Right lobe of liver (tissue), 6 donors: ENCODE measurements at regions not wholly inside any gene's neighbourhood (a gene's known extent, or its start where the extent isn't known, plus 50 kb on each side); places are given as distances from the start of the nearest gene placed in this dataset.

Experiments
- ATAC-seq, 4 donors: fragments of 200-7000 bp; cut with Tn5 transposase; one replicate each; pipeline ENCODE4 v1.9.1; 2020; ENCODE audit warnings: mild to moderate bottlenecking in 4 of 4, moderate library complexity in 4 of 4
- DNase-seq, 3 donors: peaks; one replicate each; pipeline ENCODE4 v3.0.0-alpha.2; 2020
- H3K27ac ChIP-seq, 3 donors: fragments of 200-600 bp; one replicate each; pipeline ENCODE4 v1.8.0; 2022
- H3K27me3 ChIP-seq, 2 donors: fragments of 200-600 bp; one replicate each; pipeline ENCODE4 v1.8.0; 2022
- H3K36me3 ChIP-seq, 4 donors: fragments of 200-600 bp; sonication (generic) in 1 of 4; one replicate each; pipeline versions ENCODE4 v1.5.1 to v1.8.0; 2017 to 2022; ENCODE audit warnings: control low read depth in 1 of 4
- H3K4me1 ChIP-seq, 4 donors: fragments of 200-600 bp; sonication (generic) in 1 of 4; one replicate each; pipeline versions ENCODE4 v1.5.1 to v1.8.0; 2017 to 2022; ENCODE audit warnings: control low read depth in 1 of 4
- H3K4me3 ChIP-seq, 3 donors: fragments of 200-600 bp; one replicate each; pipeline ENCODE4 v1.8.0; 2022
- H3K9me3 ChIP-seq, 4 donors: fragments of 200-600 bp; sonication (generic) in 1 of 4; one replicate each; pipeline versions ENCODE4 v1.5.1 to v1.8.0; 2017 to 2022; ENCODE audit warnings: control low read depth in 1 of 4
- POLR2A ChIP-seq: fragments of 450-650 bp; IDR thresholded peaks from one replicate; pipeline ENCODE4 v1.6.1; 2017; ENCODE audit warnings: antibody characterized with exemption, mild to moderate bottlenecking
- WGBS: methylation state at CpG from one replicate; pipeline ENCODE4 v1.1.6; 2018; ENCODE audit warnings: low coverage, low lambda C conversion rate; ENCODE audit not compliant: insufficient coverage; ENCODE audit errors: missing lambda C conversion rate; 5-methylcytosine and 5-hydroxymethylcytosine counted together
- intact Hi-C, 2 donors: fragments of 100-400 bp; cut with DNase I; formaldehyde crosslinking; loops; one replicate each; pipeline versions ENCODE4 v1.11.2 to v1.14.1; 2022
- TF ChIP-seq, protein P1 (sequence below), 4 donors: fragments of 200-600 bp in 3 of 4; fragments of 450-650 bp in 1 of 4; IDR thresholded peaks; one replicate each; pipeline versions ENCODE4 v1.5.1 to v1.8.0; 2016 to 2022; ENCODE audit warnings: antibody characterized with exemption in 4 of 4, mild to moderate bottlenecking in 2 of 4
- donor health status: DM: no; HTN: yes; CAD: no.
- donor health status: DM: no; HTN: no; CAD: no.
- donor health status: DM: no; HTN: no; CAD: no.
- donor health status: DM: no; HTN: yes; CAD: no.
- donor health status: DM: no; HTN: yes; CAD: no.

GRCh38 chr5:2128686-2129355, 246.1 kb upstream of the IRX4 start:
- TF ChIP-seq POLR2A: no peak
- TF ChIP-seq, protein P1, sequence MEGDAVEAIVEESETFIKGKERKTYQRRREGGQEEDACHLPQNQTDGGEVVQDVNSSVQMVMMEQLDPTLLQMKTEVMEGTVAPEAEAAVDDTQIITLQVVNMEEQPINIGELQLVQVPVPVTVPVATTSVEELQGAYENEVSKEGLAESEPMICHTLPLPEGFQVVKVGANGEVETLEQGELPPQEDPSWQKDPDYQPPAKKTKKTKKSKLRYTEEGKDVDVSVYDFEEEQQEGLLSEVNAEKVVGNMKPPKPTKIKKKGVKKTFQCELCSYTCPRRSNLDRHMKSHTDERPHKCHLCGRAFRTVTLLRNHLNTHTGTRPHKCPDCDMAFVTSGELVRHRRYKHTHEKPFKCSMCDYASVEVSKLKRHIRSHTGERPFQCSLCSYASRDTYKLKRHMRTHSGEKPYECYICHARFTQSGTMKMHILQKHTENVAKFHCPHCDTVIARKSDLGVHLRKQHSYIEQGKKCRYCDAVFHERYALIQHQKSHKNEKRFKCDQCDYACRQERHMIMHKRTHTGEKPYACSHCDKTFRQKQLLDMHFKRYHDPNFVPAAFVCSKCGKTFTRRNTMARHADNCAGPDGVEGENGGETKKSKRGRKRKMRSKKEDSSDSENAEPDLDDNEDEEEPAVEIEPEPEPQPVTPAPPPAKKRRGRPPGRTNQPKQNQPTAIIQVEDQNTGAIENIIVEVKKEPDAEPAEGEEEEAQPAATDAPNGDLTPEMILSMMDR (IDR thresholded peaks at IDR 0.05): no peak

DNA sequence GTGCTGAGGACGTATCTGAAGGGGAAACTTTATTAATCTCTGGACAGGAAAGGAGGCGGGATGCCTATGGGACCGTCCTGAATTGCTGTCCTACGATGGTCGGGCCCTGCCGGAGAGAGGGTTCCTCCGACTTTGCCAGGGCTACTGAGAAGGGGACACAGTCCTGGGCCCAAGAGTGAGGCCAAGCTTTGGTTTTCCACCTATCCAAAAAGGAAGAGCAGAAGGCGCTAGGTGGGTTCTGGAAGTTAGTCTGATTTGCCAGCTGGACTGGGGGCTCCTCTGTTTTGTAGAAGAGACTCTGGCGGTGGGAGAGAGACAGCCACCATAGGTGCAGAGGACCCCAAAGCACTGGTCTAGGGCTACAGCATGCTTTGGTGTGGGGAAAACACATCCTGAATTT, 243.8 kb upstream of the IRX4 start:
- no peaks in the 10 kb centered on the region for H3K4me1 ChIP-seq
- H3K4me3 ChIP-seq: no peak overlapping the region
- no peaks in the 10 kb centered on the region for H3K9me3 ChIP-seq
- H3K36me3 ChIP-seq: no peaks in the 10 kb centered on the region
- no peak for DNase-seq
- 57% methylated on average over 8 of the region's 9 CpGs for WGBS
- intact Hi-C loops: no loop called here
- no peak overlapping the region for H3K27ac ChIP-seq
- H3K27me3 ChIP-seq: no peaks in the 10 kb centered on the region
- TF ChIP-seq, protein P1 (IDR thresholded peaks at IDR 0.05): no peak
- no peak for ATAC-seq

More at GRCh38 chr5:2128686-2129355, 246.1 kb upstream of the IRX4 start:
- H3K27ac ChIP-seq: no peak overlapping the region
- WGBS: 53% methylated on average over 21 of the region's 21 CpGs
- H3K9me3 ChIP-seq: no peaks in the 10 kb centered on the region
- ATAC-seq: no peak
- no peaks in the 10 kb centered on the region for H3K36me3 ChIP-seq
- no peaks in the 10 kb centered on the region for H3K4me1 ChIP-seq
- no peaks in the 10 kb centered on the region for H3K27me3 ChIP-seq
- intact Hi-C loops: no loop called here
- DNase-seq: no peak
- no peak overlapping the region for H3K4me3 ChIP-seq

- H3K27me3 ChIP-seq: no peaks in the 10 kb centered on the region
- no peak for ATAC-seq
- 55% methylated on average over 7 of the region's 7 CpGs for WGBS
- intact Hi-C loops: no loop called here
- no peak for TF ChIP-seq POLR2A
- TF ChIP-seq, protein P1 (IDR thresholded peaks at IDR 0.05): no peak
- no peak overlapping the region for H3K27ac ChIP-seq
- no peaks in the 10 kb centered on the region for H3K9me3 ChIP-seq
- DNase-seq: no peak
- no peaks in the 10 kb centered on the region for H3K4me1 ChIP-seq
- H3K36me3 ChIP-seq: no peaks in the 10 kb centered on the region
- H3K4me3 ChIP-seq: no peak overlapping the region
Observed at GRCh38 chr5:2125901-2126265, 243.2 kb upstream of the IRX4 start.

- Histone ChIP-seq H3K9me3 (no peaks in the 10 kb centered on the region), H3K4me3 (no peak overlapping the region), H3K4me1 (no peaks in the 10 kb centered on the region), H3K27ac (no peak overlapping the region), H3K27me3 (no peaks in the 10 kb centered on the region), H3K36me3 (no peaks in the 10 kb centered on the region)
- ATAC-seq: no peak
- TF ChIP-seq, protein P1 (IDR thresholded peaks at IDR 0.05): no peak
- no peak for TF ChIP-seq POLR2A
- 33% methylated on average over 8 of the region's 8 CpGs for WGBS
- intact Hi-C loops: no loop called here
- no peak for DNase-seq
Observed at GRCh38 chr5:2125171-2125900, 242.6 kb upstream of the IRX4 start.
